PFSK-1 (cell line): ENCODE measurements at regions not wholly inside any gene's neighbourhood (a gene's known extent, or its start where the extent isn't known, plus 50 kb on each side); places are given as distances from the start of the nearest gene placed in this dataset.

Source experiments
- POLR2AphosphoS5 ChIP-seq: IDR thresholded peaks from 2 replicates; pipeline ENCODE4 v1.6.1; 2012; ENCODE audit warnings: low read depth, mild to moderate bottlenecking, control low read depth, low read length, moderate library complexity
- SIN3A ChIP-seq: IDR thresholded peaks from 2 replicates; pipeline ENCODE4 v1.6.1; 2012; ENCODE audit warnings: mild to moderate bottlenecking, low read length, moderate library complexity, borderline replicate concordance; ENCODE audit not compliant: insufficient read depth
- TAF1 ChIP-seq: IDR thresholded peaks from 2 replicates; pipeline ENCODE4 v1.6.1; 2012; ENCODE audit warnings: low read length, control low read depth, borderline replicate concordance; ENCODE audit not compliant: insufficient read depth
- TF ChIP-seq, protein P1 (sequence below), 2 experiments: IDR thresholded peaks; 2 replicates each; pipeline versions ENCODE4 v1.6.1 to v1.8.0; 2011 to 2012; ENCODE audit warnings: low read depth in 2 of 2, low read length in 2 of 2, control low read depth in 1 of 2, inconsistent platforms in 1 of 2, mild to moderate bottlenecking in 1 of 2, moderate library complexity in 1 of 2; ENCODE audit not compliant: insufficient read depth in 1 of 2

DNA sequence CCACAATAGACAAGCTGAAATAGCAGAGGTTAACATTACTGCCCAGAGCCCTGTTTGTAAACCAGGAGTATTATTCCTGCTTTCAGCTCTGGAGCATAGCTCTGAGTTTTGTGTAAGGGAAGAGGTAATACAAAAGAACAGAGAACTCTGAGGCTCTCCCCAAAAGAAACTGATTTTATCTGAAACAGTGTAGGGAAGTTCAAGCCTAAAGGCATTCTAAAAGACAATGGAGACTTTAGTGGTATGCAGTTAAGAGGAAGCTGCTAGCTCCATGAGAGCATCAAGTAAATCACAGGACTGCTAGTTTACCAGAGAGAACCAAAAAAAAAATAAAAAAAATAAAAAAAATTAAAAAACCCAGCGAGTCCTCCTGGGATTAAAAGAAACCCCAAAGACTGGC is 146.6 kb upstream of the PCSK5 start:
- TF ChIP-seq POLR2AphosphoS5, result no peak
- TF ChIP-seq SIN3A, result no peak
- TF ChIP-seq, protein P1, sequence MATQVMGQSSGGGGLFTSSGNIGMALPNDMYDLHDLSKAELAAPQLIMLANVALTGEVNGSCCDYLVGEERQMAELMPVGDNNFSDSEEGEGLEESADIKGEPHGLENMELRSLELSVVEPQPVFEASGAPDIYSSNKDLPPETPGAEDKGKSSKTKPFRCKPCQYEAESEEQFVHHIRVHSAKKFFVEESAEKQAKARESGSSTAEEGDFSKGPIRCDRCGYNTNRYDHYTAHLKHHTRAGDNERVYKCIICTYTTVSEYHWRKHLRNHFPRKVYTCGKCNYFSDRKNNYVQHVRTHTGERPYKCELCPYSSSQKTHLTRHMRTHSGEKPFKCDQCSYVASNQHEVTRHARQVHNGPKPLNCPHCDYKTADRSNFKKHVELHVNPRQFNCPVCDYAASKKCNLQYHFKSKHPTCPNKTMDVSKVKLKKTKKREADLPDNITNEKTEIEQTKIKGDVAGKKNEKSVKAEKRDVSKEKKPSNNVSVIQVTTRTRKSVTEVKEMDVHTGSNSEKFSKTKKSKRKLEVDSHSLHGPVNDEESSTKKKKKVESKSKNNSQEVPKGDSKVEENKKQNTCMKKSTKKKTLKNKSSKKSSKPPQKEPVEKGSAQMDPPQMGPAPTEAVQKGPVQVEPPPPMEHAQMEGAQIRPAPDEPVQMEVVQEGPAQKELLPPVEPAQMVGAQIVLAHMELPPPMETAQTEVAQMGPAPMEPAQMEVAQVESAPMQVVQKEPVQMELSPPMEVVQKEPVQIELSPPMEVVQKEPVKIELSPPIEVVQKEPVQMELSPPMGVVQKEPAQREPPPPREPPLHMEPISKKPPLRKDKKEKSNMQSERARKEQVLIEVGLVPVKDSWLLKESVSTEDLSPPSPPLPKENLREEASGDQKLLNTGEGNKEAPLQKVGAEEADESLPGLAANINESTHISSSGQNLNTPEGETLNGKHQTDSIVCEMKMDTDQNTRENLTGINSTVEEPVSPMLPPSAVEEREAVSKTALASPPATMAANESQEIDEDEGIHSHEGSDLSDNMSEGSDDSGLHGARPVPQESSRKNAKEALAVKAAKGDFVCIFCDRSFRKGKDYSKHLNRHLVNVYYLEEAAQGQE (IDR thresholded peaks at IDR 0.05; ENCODE audit: insufficient read depth in 1 of 2, low read depth in 2 of 2, low read length in 2 of 2), result no peak
- TF ChIP-seq TAF1, result no peak
